Fibroblast of lung (primary cell): ENCODE measurements at regions not wholly inside any gene's neighbourhood (a gene's known extent, or its start where the extent isn't known, plus 50 kb on each side); places are given as distances from the start of the nearest gene placed in this dataset.

Experiments used
- EZH2 ChIP-seq: IDR thresholded peaks from 2 replicates; pipeline ENCODE4 v1.5.1; 2012; ENCODE audit warnings: low read length, control low read depth, mild to moderate bottlenecking; ENCODE audit errors: missing control alignments
- TF ChIP-seq, protein P1 (sequence below), 2 donors: IDR thresholded peaks in 1 of 2; conservative IDR thresholded peaks in 1 of 2; 1 replicate in 1 of 2; 2 replicates in 1 of 2; pipeline ENCODE4 v1.5.1; 2011 to 2012; ENCODE audit warnings: low read length in 2 of 2, control low read depth in 1 of 2, inconsistent platforms in 1 of 2, low read depth in 1 of 2, mild to moderate bottlenecking in 1 of 2

DNA sequence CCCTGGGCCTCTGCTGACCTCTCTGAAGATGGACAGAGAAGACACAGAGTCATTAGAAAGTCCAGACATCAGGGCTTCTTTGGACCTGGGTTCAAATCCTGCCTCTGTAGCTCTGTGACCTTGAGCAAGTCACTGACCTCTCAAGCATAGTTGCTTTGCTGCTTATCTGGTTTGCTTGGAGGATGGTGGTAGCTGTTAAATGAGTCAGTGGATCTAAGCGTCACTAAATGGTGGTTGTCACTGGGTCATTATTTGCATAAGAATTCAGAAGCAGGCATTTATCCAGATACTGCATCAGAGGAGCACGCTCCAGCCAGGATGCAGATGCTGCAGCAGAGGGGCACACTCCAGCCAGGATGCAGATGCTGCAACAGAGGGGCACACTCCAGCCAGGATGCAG lies 229.2 kb downstream of the GLI2 start:
- no peak for TF ChIP-seq EZH2
- TF ChIP-seq, protein P1, sequence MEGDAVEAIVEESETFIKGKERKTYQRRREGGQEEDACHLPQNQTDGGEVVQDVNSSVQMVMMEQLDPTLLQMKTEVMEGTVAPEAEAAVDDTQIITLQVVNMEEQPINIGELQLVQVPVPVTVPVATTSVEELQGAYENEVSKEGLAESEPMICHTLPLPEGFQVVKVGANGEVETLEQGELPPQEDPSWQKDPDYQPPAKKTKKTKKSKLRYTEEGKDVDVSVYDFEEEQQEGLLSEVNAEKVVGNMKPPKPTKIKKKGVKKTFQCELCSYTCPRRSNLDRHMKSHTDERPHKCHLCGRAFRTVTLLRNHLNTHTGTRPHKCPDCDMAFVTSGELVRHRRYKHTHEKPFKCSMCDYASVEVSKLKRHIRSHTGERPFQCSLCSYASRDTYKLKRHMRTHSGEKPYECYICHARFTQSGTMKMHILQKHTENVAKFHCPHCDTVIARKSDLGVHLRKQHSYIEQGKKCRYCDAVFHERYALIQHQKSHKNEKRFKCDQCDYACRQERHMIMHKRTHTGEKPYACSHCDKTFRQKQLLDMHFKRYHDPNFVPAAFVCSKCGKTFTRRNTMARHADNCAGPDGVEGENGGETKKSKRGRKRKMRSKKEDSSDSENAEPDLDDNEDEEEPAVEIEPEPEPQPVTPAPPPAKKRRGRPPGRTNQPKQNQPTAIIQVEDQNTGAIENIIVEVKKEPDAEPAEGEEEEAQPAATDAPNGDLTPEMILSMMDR (conservative IDR thresholded peaks at IDR 0.05 in 1 of 2, IDR thresholded peaks at IDR 0.05 in 1 of 2; ENCODE audit: low read depth in 1 of 2, low read length in 2 of 2): no peak
